GM23338 (cell line): ENCODE measurements at regions not wholly inside any gene's neighbourhood (a gene's known extent, or its start where the extent isn't known, plus 50 kb on each side); places are given as distances from the start of the nearest gene placed in this dataset.

Experiments used
- ATAC-seq: fragments of 200-7000 bp; cut with Tn5 transposase; 3 replicates; pipeline ENCODE4 v1.9.1; 2020
- DNase-seq: peaks from one replicate; pipeline ENCODE4 v3.0.0-alpha.2; 2015; ENCODE audit warnings: low spot score
- H2AFZ ChIP-seq: fragments of 200-600 bp; sonication (generic); 2 replicates; pipeline ENCODE4 v1.8.0; 2016; ENCODE audit warnings: antibody characterized with exemption, mild to moderate bottlenecking, moderate library complexity
- H3F3A ChIP-seq: fragments of 200-600 bp; sonication (generic); replicated peaks from 2 replicates; pipeline ENCODE4 v1.8.0; 2017; ENCODE audit warnings: antibody characterized with exemption, mixed run types, low read depth
- H3K27ac ChIP-seq: fragments of 200-600 bp; sonication (generic); 2 replicates; pipeline ENCODE4 v1.6.1; 2016; ENCODE audit warnings: low read depth
- H3K27me3 ChIP-seq: fragments of 200-600 bp; sonication (generic); 2 replicates; pipeline ENCODE4 v1.8.0; 2016; ENCODE audit warnings: mild to moderate bottlenecking, mixed run types, moderate library complexity; ENCODE audit not compliant: insufficient read depth
- H3K36me3 ChIP-seq: fragments of 200-600 bp; sonication (generic); 2 replicates; pipeline ENCODE4 v1.8.0; 2016; ENCODE audit warnings: mild to moderate bottlenecking; ENCODE audit not compliant: insufficient read depth
- H3K4me1 ChIP-seq: fragments of 200-600 bp; sonication (generic); 2 replicates; pipeline ENCODE4 v1.8.0; 2016; ENCODE audit warnings: mild to moderate bottlenecking, moderate library complexity; ENCODE audit not compliant: insufficient read depth
- H3K4me2 ChIP-seq: fragments of 200-600 bp; sonication (generic); 2 replicates; pipeline ENCODE4 v1.7.1; 2017; ENCODE audit warnings: mixed run types
- H3K4me3 ChIP-seq: fragments of 200-600 bp; sonication (generic); 2 replicates; pipeline ENCODE4 v1.6.1; 2016; ENCODE audit warnings: mixed run types
- H3K79me2 ChIP-seq: fragments of 200-600 bp; sonication (generic); replicated peaks from 2 replicates; pipeline ENCODE4 v1.8.0; 2017; ENCODE audit warnings: mild to moderate bottlenecking; ENCODE audit not compliant: insufficient read depth
- H3K9me2 ChIP-seq: fragments of 200-600 bp; sonication (generic); 2 replicates; pipeline ENCODE4 v1.8.0; 2017; ENCODE audit not compliant: insufficient read depth
- H4K20me1 ChIP-seq: fragments of 200-600 bp; sonication (generic); replicated peaks from 2 replicates; pipeline ENCODE4 v1.8.0; 2017; ENCODE audit warnings: mild to moderate bottlenecking; ENCODE audit not compliant: insufficient read depth
- H3K27ac Mint-ChIP-seq: 2 replicates; pipeline ENCODE4 v1.8.0; 2020; ENCODE audit warnings: inconsistent platforms, mild to moderate bottlenecking, moderate library complexity, mixed read lengths
- H3K27me3 Mint-ChIP-seq: 3 replicates; pipeline ENCODE4 v1.8.0; 2022; ENCODE audit warnings: low read depth, mild to moderate bottlenecking, moderate library complexity, mixed read lengths, inconsistent platforms; ENCODE audit not compliant: insufficient read depth, poor library complexity
- H3K36me3 Mint-ChIP-seq: 3 replicates; pipeline ENCODE4 v1.8.0; 2021; ENCODE audit warnings: low read depth, mild to moderate bottlenecking, inconsistent platforms, moderate library complexity, mixed read lengths
- H3K4me1 Mint-ChIP-seq: 3 replicates; pipeline ENCODE4 v1.8.0; 2020; ENCODE audit warnings: mild to moderate bottlenecking, inconsistent platforms, mixed read lengths
- H3K4me3 Mint-ChIP-seq: 3 replicates; pipeline ENCODE4 v1.8.0; 2021; ENCODE audit warnings: moderate library complexity, mild to moderate bottlenecking, inconsistent platforms, mixed read lengths
- H3K9me3 Mint-ChIP-seq: 3 replicates; pipeline ENCODE4 v1.8.0; 2020; ENCODE audit warnings: moderate library complexity, mild to moderate bottlenecking, inconsistent platforms, mixed read lengths
- CREB1 ChIP-seq: fragments of 250-450 bp; sonication (Bioruptor Pico); IDR thresholded peaks from 2 replicates; pipeline ENCODE4 v1.5.0; 2020; ENCODE audit warnings: low read depth, mild to moderate bottlenecking, moderate library complexity
- ETS1 ChIP-seq: IDR thresholded peaks from 2 replicates; pipeline ENCODE4 v1.6.1; 2016; ENCODE audit warnings: antibody characterized with exemption
- EZH2 ChIP-seq: fragments of 200-600 bp; sonication (generic); IDR thresholded peaks from one replicate; pipeline ENCODE4 v1.8.0; 2017; ENCODE audit warnings: antibody characterized with exemption, mild to moderate bottlenecking, low read depth; ENCODE audit not compliant: unreplicated experiment
- EZH2phosphoT487 ChIP-seq: fragments of 200-600 bp; sonication (generic); IDR thresholded peaks from one replicate; pipeline ENCODE4 v1.8.1; 2018; ENCODE audit warnings: antibody characterized with exemption; ENCODE audit not compliant: unreplicated experiment
- JUNB ChIP-seq: IDR thresholded peaks from one replicate; pipeline ENCODE4 v1.6.1; 2016; ENCODE audit warnings: antibody characterized with exemption; ENCODE audit not compliant: unreplicated experiment
- NANOG ChIP-seq: IDR thresholded peaks from 2 replicates; pipeline ENCODE4 v1.6.1; 2016; ENCODE audit warnings: antibody characterized with exemption, borderline replicate concordance
- POLR2AphosphoS5 ChIP-seq: IDR thresholded peaks from 2 replicates; pipeline ENCODE4 v1.6.1; 2016; ENCODE audit warnings: antibody characterized with exemption, low read depth
- REST ChIP-seq: IDR thresholded peaks from one replicate; pipeline ENCODE4 v1.6.1; 2018; ENCODE audit warnings: antibody characterized with exemption; ENCODE audit not compliant: unreplicated experiment
- STAT1 ChIP-seq: IDR thresholded peaks from one replicate; pipeline ENCODE4 v1.6.1; 2016; ENCODE audit warnings: antibody characterized with exemption; ENCODE audit not compliant: unreplicated experiment
- ZNF114 ChIP-seq: fragments of 250-450 bp; sonication (Bioruptor Pico); IDR thresholded peaks from 2 replicates; pipeline ENCODE4 v1.5.0; 2020; ENCODE audit warnings: mild to moderate bottlenecking, moderate library complexity
- ZNF462 ChIP-seq: fragments of 250-450 bp; sonication (Bioruptor Pico); IDR thresholded peaks from 2 replicates; pipeline ENCODE4 v1.5.0; 2020; ENCODE audit warnings: mild to moderate bottlenecking, moderate library complexity
- TF ChIP-seq, protein P1 (sequence below), 2 experiments: fragments of 200-600 bp in 1 of 2; sonication (generic) in 1 of 2; conservative IDR thresholded peaks; 2 replicates each; pipeline versions ENCODE4 v1.5.1 to v1.6.1; 2016 to 2017; ENCODE audit warnings: antibody characterized with exemption in 2 of 2, low read depth in 2 of 2, mild to moderate bottlenecking in 2 of 2, moderate library complexity in 1 of 2

GRCh38 chr9:111102793-111103464, 64.7 kb upstream of the LPAR1 start:
- H3K27me3 ChIP-seq: no peaks in the 10 kb centered on the region
- Mint-ChIP-seq H3K27ac (no peak overlapping the region), H3K4me3 (no peak overlapping the region), H3K9me3 (no peaks in the 10 kb centered on the region), H3K27me3 (no peaks in the 10 kb centered on the region), H3K36me3 (no peaks in the 10 kb centered on the region), H3K4me1 (peaks cover 29% of the 10 kb centered on the region)
- 0 out of 2 replicates have a peak, but pooled peaks cover 3% of the 10 kb centered on the region for H3K36me3 ChIP-seq
- H3K4me2 ChIP-seq: no peak overlapping the region
- H3F3A ChIP-seq: no peaks in the 10 kb centered on the region
- H3K4me1 ChIP-seq: peaks cover 31% of the 10 kb centered on the region
- H4K20me1 ChIP-seq: no peaks in the 10 kb centered on the region
- H3K9me2 ChIP-seq: peaks cover 3% of the 10 kb centered on the region; the same call in 1 of the 2 replicates
- TF ChIP-seq REST (no peak), ZNF114 (no peak), EZH2phosphoT487 (no peak), EZH2 (no peak), ZNF462 (CRISPR knock-in tag) (no peak), POLR2AphosphoS5 (no peak), CREB1 (CRISPR knock-in tag) (no peak), STAT1 (no peak), JUNB (no peak), ETS1 (no peak), NANOG (no peak)
- TF ChIP-seq, protein P1, sequence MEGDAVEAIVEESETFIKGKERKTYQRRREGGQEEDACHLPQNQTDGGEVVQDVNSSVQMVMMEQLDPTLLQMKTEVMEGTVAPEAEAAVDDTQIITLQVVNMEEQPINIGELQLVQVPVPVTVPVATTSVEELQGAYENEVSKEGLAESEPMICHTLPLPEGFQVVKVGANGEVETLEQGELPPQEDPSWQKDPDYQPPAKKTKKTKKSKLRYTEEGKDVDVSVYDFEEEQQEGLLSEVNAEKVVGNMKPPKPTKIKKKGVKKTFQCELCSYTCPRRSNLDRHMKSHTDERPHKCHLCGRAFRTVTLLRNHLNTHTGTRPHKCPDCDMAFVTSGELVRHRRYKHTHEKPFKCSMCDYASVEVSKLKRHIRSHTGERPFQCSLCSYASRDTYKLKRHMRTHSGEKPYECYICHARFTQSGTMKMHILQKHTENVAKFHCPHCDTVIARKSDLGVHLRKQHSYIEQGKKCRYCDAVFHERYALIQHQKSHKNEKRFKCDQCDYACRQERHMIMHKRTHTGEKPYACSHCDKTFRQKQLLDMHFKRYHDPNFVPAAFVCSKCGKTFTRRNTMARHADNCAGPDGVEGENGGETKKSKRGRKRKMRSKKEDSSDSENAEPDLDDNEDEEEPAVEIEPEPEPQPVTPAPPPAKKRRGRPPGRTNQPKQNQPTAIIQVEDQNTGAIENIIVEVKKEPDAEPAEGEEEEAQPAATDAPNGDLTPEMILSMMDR (conservative IDR thresholded peaks at IDR 0.05; ENCODE audit: low read depth in 2 of 2): no peak
- no peak for DNase-seq
- no peak overlapping the region for H3K4me3 ChIP-seq
- no peak overlapping the region for H3K27ac ChIP-seq
- no peak for ATAC-seq
- no peaks in the 10 kb centered on the region for H3K79me2 ChIP-seq
- H2AFZ ChIP-seq: no peak overlapping the region
